ENCODE measurements at regions not wholly inside any gene's neighbourhood (a gene's known extent, or its start where the extent isn't known, plus 50 kb on each side); places are given as distances from the start of the nearest gene placed in this dataset.
"Not testable (repeated sequence)": the region's sequence is repeated elsewhere in the genome, so short reads cannot be mapped to it uniquely, and the experiment has no call there.

GRCh38 chr9:102650896-102651295 lies 344.2 kb upstream of the CYLC2 start:
- Histone ChIP-seq H3K4me3 (ENCODE audit: low read depth, low read length) (no peak overlapping the region), H3K9me3 (ENCODE audit: control insufficient read depth, low read length) (no peaks in the 10 kb centered on the region), H2AFZ (no peak overlapping the region), H3K36me3 (ENCODE audit: control insufficient read depth, insufficient read depth, low read length) (no peaks in the 10 kb centered on the region), H3K4me2 (ENCODE audit: low read length) (no peak overlapping the region), H3K79me2 (no peaks in the 10 kb centered on the region), H3K4me1 (no peaks in the 10 kb centered on the region), H3K27me3 (ENCODE audit: control insufficient read depth, insufficient read depth, low read length) (no peaks in the 10 kb centered on the region), H3K9ac (no peak overlapping the region), H3K27ac (no peak overlapping the region)
- TF ChIP-seq CTCF (IDR thresholded peaks at IDR 0.05), result no peak

DNA sequence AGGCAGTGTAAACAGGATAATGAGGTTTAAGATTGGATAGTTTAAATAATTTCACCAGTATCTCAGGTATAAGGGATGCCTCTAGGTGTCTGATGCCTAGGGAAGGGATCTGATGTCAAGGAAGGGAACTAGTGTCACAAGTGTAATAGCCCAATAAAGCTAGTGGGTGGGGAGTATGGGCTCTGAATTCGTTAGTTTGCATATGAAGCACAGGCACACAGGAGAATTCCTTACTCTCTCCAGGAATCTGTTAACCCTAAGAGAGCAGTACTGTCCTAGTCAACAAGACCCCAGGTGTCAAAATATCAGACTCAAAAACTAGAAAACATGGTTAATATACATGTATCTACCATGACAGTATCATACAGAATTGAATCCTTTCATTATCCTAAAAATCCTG lies 352.5 kb upstream of the CYLC2 start:
- no peaks in the 10 kb centered on the region for H3K36me3 ChIP-seq (ENCODE audit: control insufficient read depth, insufficient read depth, low read length)
- H3K4me2 ChIP-seq (ENCODE audit: low read length), result no peak overlapping the region
- no peaks in the 10 kb centered on the region for H3K27me3 ChIP-seq (ENCODE audit: control insufficient read depth, insufficient read depth, low read length)
- H3K4me3 ChIP-seq (ENCODE audit: low read depth, low read length), result no peak overlapping the region
- no peak overlapping the region for H2AFZ ChIP-seq
- no peak for TF ChIP-seq CTCF (IDR thresholded peaks at IDR 0.05)
- H3K4me1 ChIP-seq, result no peaks in the 10 kb centered on the region
- no peak overlapping the region for H3K9ac ChIP-seq
- no peaks in the 10 kb centered on the region for H3K9me3 ChIP-seq (ENCODE audit: control insufficient read depth, low read length)
- H3K27ac ChIP-seq, result no peak overlapping the region
- no peaks in the 10 kb centered on the region for H3K79me2 ChIP-seq

- no peaks in the 10 kb centered on the region for H3K4me1 ChIP-seq
- no peaks in the 10 kb centered on the region for H3K9me3 ChIP-seq (ENCODE audit: control insufficient read depth, low read length)
- no peak for TF ChIP-seq CTCF (IDR thresholded peaks at IDR 0.05)
- no peak overlapping the region for H2AFZ ChIP-seq
- H3K4me3 ChIP-seq (ENCODE audit: low read depth, low read length), result no peak overlapping the region
- H3K4me2 ChIP-seq (ENCODE audit: low read length), result no peak overlapping the region
- H3K27me3 ChIP-seq (ENCODE audit: control insufficient read depth, insufficient read depth, low read length), result no peaks in the 10 kb centered on the region
- H3K9ac ChIP-seq, result no peak overlapping the region
- H3K79me2 ChIP-seq, result no peaks in the 10 kb centered on the region
- H3K36me3 ChIP-seq (ENCODE audit: control insufficient read depth, insufficient read depth, low read length), result no peaks in the 10 kb centered on the region
- H3K27ac ChIP-seq, result no peak overlapping the region
Measured at GRCh38 chr9:102631559-102631958, 363.6 kb upstream of the CYLC2 start.

DNA sequence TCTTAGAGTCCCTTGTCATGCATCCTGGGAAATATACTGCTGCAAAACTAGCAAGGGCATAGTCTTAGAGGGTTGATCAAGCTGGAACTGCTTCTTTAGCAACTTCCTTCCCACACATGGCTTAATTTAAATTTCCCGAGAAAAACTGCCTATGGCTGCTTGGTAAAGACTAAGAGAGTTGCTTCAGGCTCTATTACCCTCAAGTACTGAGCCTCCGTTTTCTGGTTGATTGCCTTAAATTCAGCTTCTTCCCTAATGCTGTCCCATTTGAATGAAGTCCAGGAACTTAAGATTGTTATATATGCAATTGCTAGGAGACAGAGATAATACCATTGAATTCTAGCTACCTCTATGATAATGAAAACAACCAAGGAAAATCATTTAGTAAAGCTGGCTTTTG lies 385.7 kb upstream of the CYLC2 start:
- TF ChIP-seq CTCF (IDR thresholded peaks at IDR 0.05), result no peak
- no peaks in the 10 kb centered on the region for H3K4me1 ChIP-seq
- no peak overlapping the region for H3K9ac ChIP-seq
- H3K79me2 ChIP-seq, result no peaks in the 10 kb centered on the region
- no peaks in the 10 kb centered on the region for H3K27me3 ChIP-seq (ENCODE audit: control insufficient read depth, insufficient read depth, low read length)
- H3K9me3 ChIP-seq (ENCODE audit: control insufficient read depth, low read length), result no peaks in the 10 kb centered on the region
- no peak overlapping the region for H2AFZ ChIP-seq
- no peak overlapping the region for H3K4me2 ChIP-seq (ENCODE audit: low read length)
- H3K4me3 ChIP-seq (ENCODE audit: low read depth, low read length), result no peak overlapping the region
- no peak overlapping the region for H3K27ac ChIP-seq
- H3K36me3 ChIP-seq (ENCODE audit: control insufficient read depth, insufficient read depth, low read length), result no peaks in the 10 kb centered on the region

DNA sequence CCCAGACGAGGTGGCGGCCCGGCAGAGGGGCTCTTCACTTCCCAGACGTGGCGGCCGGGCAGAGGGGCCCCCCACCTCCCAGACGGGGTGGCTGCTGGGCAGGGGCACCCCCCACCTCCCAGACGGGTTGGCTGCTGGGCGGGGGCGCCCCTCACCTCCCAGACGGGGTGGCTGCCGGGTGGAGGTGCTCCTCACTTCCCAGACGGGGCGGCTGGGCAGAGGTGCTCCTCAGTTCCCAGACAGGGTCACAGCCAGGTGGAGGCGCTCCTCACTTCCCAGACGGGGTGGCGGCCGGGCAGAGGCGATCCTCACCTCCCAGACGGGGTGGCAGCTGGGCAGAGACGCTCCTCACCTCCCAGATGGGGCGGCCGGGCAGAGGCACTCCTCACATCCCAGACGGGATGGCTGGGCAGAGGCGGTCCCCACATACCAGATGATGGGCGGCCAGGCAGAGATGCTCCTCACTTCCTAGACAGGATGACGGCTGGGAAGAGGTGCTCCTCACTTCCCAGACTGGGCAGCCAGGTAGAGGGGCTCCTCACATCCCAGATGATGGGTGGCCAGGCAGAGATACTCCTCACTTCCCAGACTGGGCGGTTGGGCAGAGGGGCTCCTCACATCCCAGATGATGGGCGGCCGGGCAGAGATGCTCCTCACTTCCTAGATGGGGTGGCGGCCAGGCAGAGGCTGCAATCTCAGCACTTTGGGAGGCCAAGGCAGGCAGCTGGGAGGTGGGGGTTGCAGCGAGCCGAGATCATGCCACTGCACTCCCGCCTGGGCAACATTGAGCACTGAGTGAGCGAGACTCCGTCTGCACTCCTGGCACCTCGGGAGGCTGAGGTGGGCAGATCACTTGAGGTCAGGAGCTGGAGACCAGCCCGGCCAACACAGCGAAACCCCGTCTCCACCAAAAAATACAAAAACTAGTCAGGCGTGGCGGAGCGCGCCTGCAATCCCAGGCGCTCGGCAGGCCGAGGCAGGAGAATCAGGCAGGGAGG lies 391.6 kb upstream of the CYLC2 start:
- not testable (repeated sequence) for H2AFZ ChIP-seq; H3K79me2 ChIP-seq; H3K27me3 ChIP-seq (ENCODE audit: control insufficient read depth, insufficient read depth, low read length); H3K4me3 ChIP-seq (ENCODE audit: low read depth, low read length); H3K9me3 ChIP-seq (ENCODE audit: control insufficient read depth, low read length); H3K9ac ChIP-seq; H3K4me1 ChIP-seq; H3K4me2 ChIP-seq (ENCODE audit: low read length); H3K27ac ChIP-seq; H3K36me3 ChIP-seq (ENCODE audit: control insufficient read depth, insufficient read depth, low read length)
